Liver (tissue), 8 donors: ENCODE measurements at regions not wholly inside any gene's neighbourhood (a gene's known extent, or its start where the extent isn't known, plus 50 kb on each side); places are given as distances from the start of the nearest gene placed in this dataset.
A peak's percentile ranks its signal among the peaks of the same experiment; 100 is the strongest.

Source experiments
- DNase-seq: peaks from one replicate; pipeline ENCODE4 v3.0.0-alpha.2; 2017; ENCODE audit warnings: low spot score
- H3K27ac ChIP-seq, 2 donors: one replicate each; pipeline ENCODE4 v1.7.0; 2013; ENCODE audit warnings: inconsistent platforms in 2 of 2, low read length in 2 of 2, control low read depth in 1 of 2, low read depth in 1 of 2, mild to moderate bottlenecking in 1 of 2
- H3K27me3 ChIP-seq, 4 donors: one replicate each; pipeline versions ENCODE4 v1.6.1 to v1.7.0; 2013; ENCODE audit warnings: low read length in 3 of 4, inconsistent platforms in 1 of 4, mild to moderate bottlenecking in 1 of 4, moderate library complexity in 1 of 4; ENCODE audit not compliant: control insufficient read depth in 4 of 4, insufficient read depth in 4 of 4
- H3K36me3 ChIP-seq, 4 donors: one replicate each; pipeline versions ENCODE4 v1.6.1 to v1.7.0; 2013; ENCODE audit warnings: low read length in 3 of 4, mild to moderate bottlenecking in 3 of 4, low read depth in 1 of 4, moderate library complexity in 1 of 4; ENCODE audit not compliant: control insufficient read depth in 4 of 4, insufficient read depth in 3 of 4
- H3K4me1 ChIP-seq, 4 donors: one replicate each; pipeline versions ENCODE4 v1.6.1 to v1.7.0; 2013; ENCODE audit warnings: low read length in 3 of 4, mild to moderate bottlenecking in 3 of 4, moderate library complexity in 1 of 4; ENCODE audit not compliant: control insufficient read depth in 4 of 4, insufficient read depth in 4 of 4
- H3K4me3 ChIP-seq, 3 donors: one replicate each; pipeline versions ENCODE4 v1.6.1 to v1.7.0; 2013; ENCODE audit warnings: low read length in 3 of 3, control low read depth in 1 of 3, low read depth in 1 of 3, mild to moderate bottlenecking in 1 of 3
- H3K9ac ChIP-seq, 2 donors: one replicate each; pipeline ENCODE4 v1.7.0; 2013; ENCODE audit warnings: low read length in 2 of 2, mild to moderate bottlenecking in 2 of 2, moderate library complexity in 2 of 2, control low read depth in 1 of 2, low read depth in 1 of 2
- H3K9me3 ChIP-seq, 4 donors: one replicate each; pipeline versions ENCODE4 v1.6.1 to v1.7.0; 2013; ENCODE audit warnings: low read length in 3 of 4; ENCODE audit not compliant: control insufficient read depth in 4 of 4
- FOXA2 ChIP-seq: IDR thresholded peaks from 2 replicates; pipeline ENCODE4 v1.6.1; 2016; ENCODE audit warnings: antibody characterized with exemption
- GABPA ChIP-seq, 2 donors: IDR thresholded peaks in 1 of 2; conservative IDR thresholded peaks in 1 of 2; 2 replicates each; pipeline ENCODE4 v1.6.1; 2016; ENCODE audit warnings: antibody characterized with exemption in 2 of 2, mild to moderate bottlenecking in 1 of 2, moderate library complexity in 1 of 2
- HNF4A ChIP-seq, 2 donors: conservative IDR thresholded peaks; 2 replicates each; pipeline ENCODE4 v1.6.1; 2016; ENCODE audit warnings: antibody characterized with exemption in 2 of 2, mild to moderate bottlenecking in 2 of 2
- HNF4G ChIP-seq: IDR thresholded peaks from 2 replicates; pipeline ENCODE4 v1.6.1; 2016; ENCODE audit warnings: antibody characterized with exemption
- JUND ChIP-seq, 2 donors: IDR thresholded peaks; 2 replicates each; pipeline ENCODE4 v1.6.1; 2016; ENCODE audit warnings: antibody characterized with exemption in 2 of 2
- NR2F2 ChIP-seq: IDR thresholded peaks from 2 replicates; pipeline ENCODE4 v1.6.1; 2016; ENCODE audit warnings: antibody characterized with exemption
- RAD21 ChIP-seq, 2 donors: IDR thresholded peaks; 2 replicates each; pipeline ENCODE4 v1.6.1; 2016; ENCODE audit warnings: antibody characterized with exemption in 2 of 2, mild to moderate bottlenecking in 2 of 2
- RXRA ChIP-seq, 2 donors: IDR thresholded peaks; 2 replicates each; pipeline ENCODE4 v1.6.1; 2017 to 2018; ENCODE audit warnings: antibody characterized with exemption in 2 of 2, mild to moderate bottlenecking in 1 of 2
- SP1 ChIP-seq: IDR thresholded peaks from 2 replicates; pipeline ENCODE4 v1.6.1; 2018; ENCODE audit warnings: antibody characterized with exemption, mild to moderate bottlenecking
- TAF1 ChIP-seq: conservative IDR thresholded peaks from 2 replicates; pipeline ENCODE4 v1.6.1; 2016; ENCODE audit warnings: antibody characterized with exemption, mild to moderate bottlenecking
- YY1 ChIP-seq: IDR thresholded peaks from 2 replicates; pipeline ENCODE4 v1.6.1; 2016; ENCODE audit warnings: antibody characterized with exemption, mild to moderate bottlenecking
- WGBS: extraction: QIAGEN DNeasy Blood & Tissue Kit; methylation state at CpG from one replicate; pipeline ENCODE4 v1.1.7; 2013; 5-methylcytosine and 5-hydroxymethylcytosine counted together
- TF ChIP-seq, protein P1 (sequence below): IDR thresholded peaks from 2 replicates; pipeline ENCODE4 v1.6.1; 2016; ENCODE audit warnings: antibody characterized with exemption, mild to moderate bottlenecking
- TF ChIP-seq, protein P2 (sequence below): fragments of 150-350 bp; IDR thresholded peaks from 2 replicates; pipeline ENCODE4 v1.5.1; 2017; ENCODE audit warnings: improper control_type of control experiment, low read depth, low read length; ENCODE audit not compliant: missing input control
- TF ChIP-seq, protein P3 (sequence below): IDR thresholded peaks from 2 replicates; pipeline ENCODE4 v1.6.1; 2016; ENCODE audit warnings: antibody characterized with exemption
- TF ChIP-seq, protein P4 (sequence below): IDR thresholded peaks from 2 replicates; pipeline ENCODE4 v1.6.1; 2016; ENCODE audit warnings: antibody characterized with exemption
- donor health status: healthy.
- donor health status: healthy.
- donor health status: healthy.
- donor health status: healthy.
- donor health status: healthy.

DNA sequence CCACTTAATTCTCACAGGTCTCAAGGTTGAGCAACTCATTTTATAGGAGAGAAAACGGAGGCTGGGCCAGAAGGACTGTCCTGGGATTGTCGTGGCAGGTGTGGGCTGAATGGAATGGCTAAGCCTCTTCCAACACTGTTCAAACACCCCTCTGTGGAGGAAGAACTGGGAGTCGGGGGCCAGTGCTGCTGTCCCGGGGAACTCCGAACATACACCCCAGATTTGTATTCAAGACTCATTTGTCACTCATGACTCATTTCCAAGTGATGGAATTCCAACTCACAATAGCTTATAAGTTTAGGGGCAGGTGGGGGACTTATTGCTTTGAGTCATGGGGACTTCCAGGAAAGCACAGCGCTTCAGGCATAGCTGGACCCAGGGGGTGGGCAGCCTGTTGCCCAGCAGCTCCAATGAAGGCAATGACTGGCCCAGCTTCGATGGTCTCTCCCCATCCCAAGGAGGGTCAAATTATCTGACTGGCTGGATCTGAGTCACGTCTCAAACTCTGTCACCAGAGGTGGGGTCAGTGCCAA is 72.5 kb downstream of the TM2D3 start:
- no peaks in the 10 kb centered on the region for H3K36me3 ChIP-seq
- TF ChIP-seq HNF4A (conservative IDR thresholded peaks at IDR 0.05) (no peak), HNF4G (no peak), TAF1 (no peak), SP1 (no peak), NR2F2 (no peak), YY1 (no peak), JUND (IDR thresholded peaks at IDR 0.05) (no peak), GABPA (IDR thresholded peaks at IDR 0.05 in 1 of 2, conservative IDR thresholded peaks at IDR 0.05 in 1 of 2) (no peak)
- TF ChIP-seq, protein P1, sequence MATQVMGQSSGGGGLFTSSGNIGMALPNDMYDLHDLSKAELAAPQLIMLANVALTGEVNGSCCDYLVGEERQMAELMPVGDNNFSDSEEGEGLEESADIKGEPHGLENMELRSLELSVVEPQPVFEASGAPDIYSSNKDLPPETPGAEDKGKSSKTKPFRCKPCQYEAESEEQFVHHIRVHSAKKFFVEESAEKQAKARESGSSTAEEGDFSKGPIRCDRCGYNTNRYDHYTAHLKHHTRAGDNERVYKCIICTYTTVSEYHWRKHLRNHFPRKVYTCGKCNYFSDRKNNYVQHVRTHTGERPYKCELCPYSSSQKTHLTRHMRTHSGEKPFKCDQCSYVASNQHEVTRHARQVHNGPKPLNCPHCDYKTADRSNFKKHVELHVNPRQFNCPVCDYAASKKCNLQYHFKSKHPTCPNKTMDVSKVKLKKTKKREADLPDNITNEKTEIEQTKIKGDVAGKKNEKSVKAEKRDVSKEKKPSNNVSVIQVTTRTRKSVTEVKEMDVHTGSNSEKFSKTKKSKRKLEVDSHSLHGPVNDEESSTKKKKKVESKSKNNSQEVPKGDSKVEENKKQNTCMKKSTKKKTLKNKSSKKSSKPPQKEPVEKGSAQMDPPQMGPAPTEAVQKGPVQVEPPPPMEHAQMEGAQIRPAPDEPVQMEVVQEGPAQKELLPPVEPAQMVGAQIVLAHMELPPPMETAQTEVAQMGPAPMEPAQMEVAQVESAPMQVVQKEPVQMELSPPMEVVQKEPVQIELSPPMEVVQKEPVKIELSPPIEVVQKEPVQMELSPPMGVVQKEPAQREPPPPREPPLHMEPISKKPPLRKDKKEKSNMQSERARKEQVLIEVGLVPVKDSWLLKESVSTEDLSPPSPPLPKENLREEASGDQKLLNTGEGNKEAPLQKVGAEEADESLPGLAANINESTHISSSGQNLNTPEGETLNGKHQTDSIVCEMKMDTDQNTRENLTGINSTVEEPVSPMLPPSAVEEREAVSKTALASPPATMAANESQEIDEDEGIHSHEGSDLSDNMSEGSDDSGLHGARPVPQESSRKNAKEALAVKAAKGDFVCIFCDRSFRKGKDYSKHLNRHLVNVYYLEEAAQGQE = no peak
- no peak for DNase-seq
- no peak overlapping the region for H3K27ac ChIP-seq
- no peaks in the 10 kb centered on the region for H3K9me3 ChIP-seq
- no peak overlapping the region for H3K4me3 ChIP-seq
- H3K9ac ChIP-seq = no peak overlapping the region
- H3K4me1 ChIP-seq = no peaks in the 10 kb centered on the region
- no peaks in the 10 kb centered on the region for H3K27me3 ChIP-seq
- 78% methylated on average over 8 of the region's 8 CpGs for WGBS

DNA sequence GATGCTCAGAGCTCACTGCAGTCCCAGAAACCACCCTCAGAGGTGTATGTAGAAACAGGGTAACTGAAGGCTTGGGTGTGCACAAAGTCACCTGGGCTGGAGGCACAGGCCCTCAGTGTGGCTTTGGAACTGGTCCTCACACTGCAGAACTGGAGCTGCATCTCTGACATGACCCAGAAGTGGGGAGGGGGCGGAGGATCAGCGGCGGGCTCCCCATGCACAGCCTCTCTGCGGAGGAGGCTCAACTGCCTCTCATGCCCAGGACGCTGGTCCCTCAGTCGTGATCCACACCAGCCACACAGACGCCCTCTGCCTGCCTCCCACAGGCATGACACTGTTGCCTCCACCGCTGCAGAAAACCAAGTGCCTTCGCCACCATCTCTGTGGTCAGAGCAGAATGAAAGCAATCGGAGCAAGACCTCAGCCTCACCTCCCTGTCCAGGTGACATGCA is 73.7 kb downstream of the TM2D3 start:
- Histone ChIP-seq H3K9ac (no peak overlapping the region), H3K4me1 (no peaks in the 10 kb centered on the region), H3K27me3 (no peaks in the 10 kb centered on the region), H3K36me3 (no peaks in the 10 kb centered on the region), H3K4me3 (no peak overlapping the region), H3K27ac (no peak overlapping the region), H3K9me3 (no peaks in the 10 kb centered on the region)
- DNase-seq = peak; percentile 41
- TF ChIP-seq RXRA (IDR thresholded peaks at IDR 0.05) = no peak
- no peak for TF ChIP-seq FOXA2
- TF ChIP-seq, protein P2, sequence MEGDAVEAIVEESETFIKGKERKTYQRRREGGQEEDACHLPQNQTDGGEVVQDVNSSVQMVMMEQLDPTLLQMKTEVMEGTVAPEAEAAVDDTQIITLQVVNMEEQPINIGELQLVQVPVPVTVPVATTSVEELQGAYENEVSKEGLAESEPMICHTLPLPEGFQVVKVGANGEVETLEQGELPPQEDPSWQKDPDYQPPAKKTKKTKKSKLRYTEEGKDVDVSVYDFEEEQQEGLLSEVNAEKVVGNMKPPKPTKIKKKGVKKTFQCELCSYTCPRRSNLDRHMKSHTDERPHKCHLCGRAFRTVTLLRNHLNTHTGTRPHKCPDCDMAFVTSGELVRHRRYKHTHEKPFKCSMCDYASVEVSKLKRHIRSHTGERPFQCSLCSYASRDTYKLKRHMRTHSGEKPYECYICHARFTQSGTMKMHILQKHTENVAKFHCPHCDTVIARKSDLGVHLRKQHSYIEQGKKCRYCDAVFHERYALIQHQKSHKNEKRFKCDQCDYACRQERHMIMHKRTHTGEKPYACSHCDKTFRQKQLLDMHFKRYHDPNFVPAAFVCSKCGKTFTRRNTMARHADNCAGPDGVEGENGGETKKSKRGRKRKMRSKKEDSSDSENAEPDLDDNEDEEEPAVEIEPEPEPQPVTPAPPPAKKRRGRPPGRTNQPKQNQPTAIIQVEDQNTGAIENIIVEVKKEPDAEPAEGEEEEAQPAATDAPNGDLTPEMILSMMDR = peak; percentile 82
- TF ChIP-seq RAD21 (IDR thresholded peaks at IDR 0.05) = peak; percentile 86 to 97
- no peak for TF ChIP-seq JUND (IDR thresholded peaks at IDR 0.05)
- TF ChIP-seq NR2F2 = no peak
- TF ChIP-seq, protein P3, sequence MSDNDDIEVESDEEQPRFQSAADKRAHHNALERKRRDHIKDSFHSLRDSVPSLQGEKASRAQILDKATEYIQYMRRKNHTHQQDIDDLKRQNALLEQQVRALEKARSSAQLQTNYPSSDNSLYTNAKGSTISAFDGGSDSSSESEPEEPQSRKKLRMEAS = no peak
- TF ChIP-seq, protein P4, sequence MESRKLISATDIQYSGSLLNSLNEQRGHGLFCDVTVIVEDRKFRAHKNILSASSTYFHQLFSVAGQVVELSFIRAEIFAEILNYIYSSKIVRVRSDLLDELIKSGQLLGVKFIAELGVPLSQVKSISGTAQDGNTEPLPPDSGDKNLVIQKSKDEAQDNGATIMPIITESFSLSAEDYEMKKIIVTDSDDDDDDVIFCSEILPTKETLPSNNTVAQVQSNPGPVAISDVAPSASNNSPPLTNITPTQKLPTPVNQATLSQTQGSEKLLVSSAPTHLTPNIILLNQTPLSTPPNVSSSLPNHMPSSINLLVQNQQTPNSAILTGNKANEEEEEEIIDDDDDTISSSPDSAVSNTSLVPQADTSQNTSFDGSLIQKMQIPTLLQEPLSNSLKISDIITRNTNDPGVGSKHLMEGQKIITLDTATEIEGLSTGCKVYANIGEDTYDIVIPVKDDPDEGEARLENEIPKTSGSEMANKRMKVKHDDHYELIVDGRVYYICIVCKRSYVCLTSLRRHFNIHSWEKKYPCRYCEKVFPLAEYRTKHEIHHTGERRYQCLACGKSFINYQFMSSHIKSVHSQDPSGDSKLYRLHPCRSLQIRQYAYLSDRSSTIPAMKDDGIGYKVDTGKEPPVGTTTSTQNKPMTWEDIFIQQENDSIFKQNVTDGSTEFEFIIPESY = no peak
- no peak for TF ChIP-seq SP1
- WGBS = 30% methylated on average over 10 of the region's 10 CpGs
